ENCODE measurements at regions not wholly inside any gene's neighbourhood (a gene's known extent, or its start where the extent isn't known, plus 50 kb on each side); places are given as distances from the start of the nearest gene placed in this dataset.

DNA sequence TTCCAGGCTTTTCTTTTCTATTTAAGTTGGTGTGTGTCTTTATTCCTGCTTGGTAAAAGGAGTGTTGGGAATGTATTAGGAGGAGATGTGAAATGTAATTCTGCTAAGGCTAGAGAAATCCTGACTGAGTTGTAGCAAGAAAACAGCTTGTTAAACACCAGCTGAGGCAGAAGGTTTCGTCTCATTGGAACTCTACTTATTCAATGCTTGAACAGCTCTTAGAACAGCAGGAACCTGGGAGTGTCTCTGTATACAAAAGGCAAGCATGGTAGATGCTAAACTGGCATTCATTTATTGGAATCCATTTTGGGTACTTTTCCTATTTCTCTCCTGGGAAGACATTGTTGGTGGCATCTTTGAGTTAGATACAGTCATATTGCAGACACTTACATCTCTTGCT, 280.9 kb downstream of the HRH4 start:
- DNase-seq, result no peak

DNA sequence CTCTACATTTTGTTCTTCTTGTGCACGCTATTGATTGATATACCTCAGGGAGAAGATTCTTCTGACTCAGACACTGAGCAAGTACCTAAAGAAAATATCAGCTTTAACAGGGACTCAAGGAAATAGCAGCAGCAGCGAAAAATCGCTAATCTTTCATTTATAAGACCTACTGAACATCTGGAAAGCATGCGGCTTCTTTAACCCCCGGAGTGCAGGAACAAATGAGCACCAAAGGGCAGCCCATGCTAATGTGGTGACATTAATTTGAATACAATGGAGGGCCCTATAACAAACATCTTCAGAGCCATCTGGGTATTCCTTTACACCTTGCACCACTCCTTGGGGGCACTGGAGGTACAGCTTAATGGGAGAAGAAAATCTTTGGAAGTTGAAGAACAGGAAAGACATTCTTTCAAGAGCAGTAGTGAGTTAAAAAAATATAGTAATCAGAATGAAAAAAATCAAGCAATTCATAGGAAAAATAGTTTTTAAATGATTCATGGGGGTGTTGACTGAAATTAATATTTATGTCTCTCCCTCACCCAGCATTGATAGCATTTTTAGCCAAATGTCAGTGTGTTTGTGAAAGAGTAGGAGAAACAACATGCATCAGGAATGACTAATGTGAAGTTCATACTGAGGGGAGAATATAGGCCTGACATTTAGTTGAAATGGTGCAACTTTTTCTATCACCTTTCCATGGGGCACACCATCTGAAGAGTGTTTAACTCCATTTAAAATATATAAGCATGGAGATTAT, 281.7 kb downstream of the HRH4 start:
- DNase-seq, result no peak

DNA sequence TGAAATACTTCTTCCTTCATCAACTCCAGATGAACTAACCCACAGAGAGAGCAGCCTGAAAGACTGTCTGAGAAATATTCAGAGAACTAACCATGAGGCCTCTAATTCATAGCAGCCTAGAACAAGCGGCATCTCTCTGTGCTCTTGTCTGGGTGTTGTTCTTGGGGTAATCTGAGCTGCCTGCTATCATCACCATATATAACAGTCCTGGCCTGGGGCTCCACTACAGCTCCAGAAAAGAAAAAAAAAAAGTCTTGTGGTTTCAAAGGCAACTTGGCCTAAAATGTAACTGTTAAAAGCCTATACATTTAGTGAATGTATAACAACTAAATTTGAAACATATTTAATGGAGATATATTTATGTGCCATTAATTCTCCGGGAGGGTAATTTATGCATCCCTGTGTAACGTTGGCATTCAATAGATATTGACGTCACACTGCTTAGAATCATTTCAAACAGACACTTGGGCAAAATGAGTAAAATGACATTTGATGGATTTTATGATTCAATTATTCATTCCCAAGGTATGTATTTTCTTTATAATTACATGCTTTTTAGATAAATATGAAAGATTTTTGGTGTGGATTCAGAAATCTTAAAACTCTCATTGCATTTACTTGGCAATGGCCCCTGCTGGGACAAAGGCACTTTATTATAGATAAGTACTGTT, 294.3 kb downstream of the HRH4 start:
- no peak for DNase-seq

DNA sequence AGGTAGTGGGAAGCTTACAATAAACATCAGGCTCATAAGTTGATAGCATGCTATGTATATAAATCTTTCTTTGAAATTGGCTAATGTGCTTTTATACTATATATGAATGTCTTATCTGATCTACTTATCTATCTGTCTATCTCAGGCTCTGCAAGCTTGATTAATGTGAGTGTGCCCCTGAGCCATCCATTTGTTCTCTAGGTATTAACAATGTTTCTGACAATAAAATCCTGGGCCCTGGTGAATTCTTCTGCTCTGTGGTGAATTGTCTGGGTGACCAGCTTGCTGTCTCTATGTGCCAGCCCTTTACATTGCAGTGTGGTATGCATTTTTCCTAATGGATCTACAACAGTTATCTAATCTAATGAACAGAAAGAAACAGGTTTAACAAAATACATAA, 295.9 kb downstream of the HRH4 start:
- no peak for DNase-seq

DNA sequence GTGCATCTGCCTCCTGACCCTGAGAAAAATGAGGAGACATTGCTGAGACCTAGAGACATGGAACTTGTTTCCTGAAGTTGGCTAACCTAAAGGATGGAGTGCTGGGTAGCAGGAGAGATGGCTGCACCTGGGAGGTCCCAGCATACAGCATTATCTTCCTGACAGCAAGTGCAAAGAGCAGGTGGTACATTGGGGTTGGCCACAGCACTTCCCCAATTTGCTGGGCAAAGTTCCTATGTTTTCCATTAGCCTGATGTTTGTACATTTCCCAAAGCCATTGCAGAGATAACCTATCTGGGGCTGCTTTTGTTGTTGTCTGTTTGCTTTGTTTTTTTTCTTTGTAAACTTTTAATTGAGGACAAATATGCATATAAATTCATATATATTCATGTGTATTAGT, 296.7 kb downstream of the HRH4 start:
- DNase-seq, result no peak

DNA sequence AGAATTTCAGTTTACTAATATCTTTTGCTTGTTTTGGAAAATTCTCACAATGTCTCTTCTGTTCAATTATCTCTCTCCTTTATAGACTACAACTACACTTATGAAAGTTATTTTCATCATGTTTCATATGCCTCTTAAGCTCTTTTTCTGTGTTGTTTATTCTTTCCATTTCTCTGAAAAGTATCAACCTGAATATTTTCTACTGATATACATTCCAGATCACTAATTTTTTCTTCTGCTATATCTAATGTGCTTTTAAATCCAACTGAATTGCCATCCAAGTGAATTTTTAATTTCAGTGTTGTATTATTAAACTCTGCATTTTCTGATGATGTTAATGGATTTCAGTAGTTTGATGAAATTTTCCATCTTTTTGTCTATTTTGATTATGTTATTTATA, 301.3 kb downstream of the HRH4 start:
- DNase-seq, result no peak

DNA sequence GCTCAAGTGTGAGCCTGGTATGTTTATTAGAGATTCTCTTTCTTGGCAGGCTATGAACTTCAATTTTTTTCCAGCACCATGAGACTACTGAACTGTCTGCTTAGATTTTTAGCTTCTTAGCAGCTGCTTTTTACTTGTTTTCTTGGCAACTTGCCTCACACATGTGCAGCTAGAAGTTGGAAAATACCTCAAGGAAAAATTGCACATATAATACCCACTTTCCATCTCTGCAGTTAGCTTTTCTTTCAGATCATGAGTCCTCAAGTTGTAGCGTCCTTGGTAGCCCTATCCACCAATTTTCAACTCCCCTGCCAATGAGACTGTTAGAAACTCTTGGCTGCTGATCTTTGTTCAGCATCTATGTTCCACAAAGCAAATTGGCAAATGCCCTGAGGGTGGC, 302.1 kb downstream of the HRH4 start:
- DNase-seq, result no peak

DNA sequence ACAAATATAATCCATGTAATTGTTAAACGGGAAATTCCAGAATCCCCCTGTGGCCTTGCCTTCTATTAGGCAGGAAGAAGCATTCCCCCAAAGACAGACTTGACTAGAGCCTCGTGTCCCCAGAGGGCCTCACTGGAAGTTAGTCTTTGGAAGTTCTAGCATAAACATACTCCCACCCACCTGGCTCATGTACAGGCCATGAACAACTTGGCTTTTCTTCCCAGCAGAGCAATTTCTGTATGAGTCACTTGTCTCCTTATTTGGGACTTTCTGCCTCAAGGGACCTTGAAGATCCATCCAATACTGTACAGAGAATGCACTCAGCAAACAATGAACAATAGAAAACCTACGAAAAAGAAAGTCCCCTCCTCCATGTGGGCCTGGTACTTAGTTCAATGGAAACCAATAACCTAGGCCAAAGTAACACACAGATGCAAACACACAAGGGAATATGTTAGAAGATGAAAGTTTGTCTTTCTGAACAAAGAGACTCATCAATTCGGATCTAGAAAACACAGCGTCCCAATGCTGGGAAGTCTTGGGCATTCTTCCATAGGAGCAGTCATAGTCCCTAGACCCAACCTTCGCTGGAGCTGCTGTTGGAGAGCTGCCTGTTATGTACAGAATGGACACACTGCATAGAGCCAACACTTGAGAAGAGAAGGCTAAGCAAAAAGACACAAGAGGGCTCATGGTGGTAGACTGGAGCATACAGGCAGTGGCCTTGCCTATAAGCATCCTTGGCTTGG, 303.5 kb downstream of the HRH4 start:
- no peak for DNase-seq

DNA sequence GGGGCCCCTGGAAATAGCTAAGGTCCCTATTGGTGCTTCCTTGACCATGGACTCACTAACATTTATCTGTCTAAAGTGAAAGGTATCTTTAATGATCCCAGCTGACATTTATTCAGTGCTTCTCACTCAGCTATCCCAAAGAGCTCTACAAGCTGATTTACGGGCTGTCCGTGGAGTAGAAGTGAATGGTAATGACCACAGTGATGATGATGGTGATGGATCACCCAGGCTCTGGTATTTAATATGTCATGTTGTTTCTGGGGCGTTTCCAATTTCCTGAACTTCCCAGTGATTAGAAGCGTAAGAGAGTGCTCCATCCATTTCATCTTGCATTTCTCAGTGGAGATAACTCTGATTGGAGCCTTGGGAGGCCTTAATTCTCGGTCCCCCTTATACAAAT, 304.3 kb downstream of the HRH4 start:
- no peak for DNase-seq

DNA sequence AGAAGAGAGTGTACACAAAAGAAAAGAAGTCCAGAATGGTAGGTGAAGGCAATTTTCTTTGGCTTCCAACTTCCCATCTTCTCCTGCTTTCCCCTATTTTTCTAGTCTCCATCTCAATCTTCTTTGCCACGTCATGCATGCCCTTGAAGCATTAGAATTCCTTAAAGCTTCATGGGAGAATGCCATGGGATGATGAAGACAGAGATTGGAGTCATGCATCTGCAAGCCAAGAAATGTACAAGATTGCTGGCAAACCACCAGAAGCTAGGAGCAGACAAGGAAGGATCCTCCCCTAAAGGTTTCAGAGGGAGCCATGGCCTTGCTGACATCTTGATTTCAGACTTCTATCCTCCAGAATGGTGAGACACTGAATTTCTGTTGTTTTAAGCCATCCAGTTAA, 305.9 kb downstream of the HRH4 start:
- no peak for DNase-seq

DNA sequence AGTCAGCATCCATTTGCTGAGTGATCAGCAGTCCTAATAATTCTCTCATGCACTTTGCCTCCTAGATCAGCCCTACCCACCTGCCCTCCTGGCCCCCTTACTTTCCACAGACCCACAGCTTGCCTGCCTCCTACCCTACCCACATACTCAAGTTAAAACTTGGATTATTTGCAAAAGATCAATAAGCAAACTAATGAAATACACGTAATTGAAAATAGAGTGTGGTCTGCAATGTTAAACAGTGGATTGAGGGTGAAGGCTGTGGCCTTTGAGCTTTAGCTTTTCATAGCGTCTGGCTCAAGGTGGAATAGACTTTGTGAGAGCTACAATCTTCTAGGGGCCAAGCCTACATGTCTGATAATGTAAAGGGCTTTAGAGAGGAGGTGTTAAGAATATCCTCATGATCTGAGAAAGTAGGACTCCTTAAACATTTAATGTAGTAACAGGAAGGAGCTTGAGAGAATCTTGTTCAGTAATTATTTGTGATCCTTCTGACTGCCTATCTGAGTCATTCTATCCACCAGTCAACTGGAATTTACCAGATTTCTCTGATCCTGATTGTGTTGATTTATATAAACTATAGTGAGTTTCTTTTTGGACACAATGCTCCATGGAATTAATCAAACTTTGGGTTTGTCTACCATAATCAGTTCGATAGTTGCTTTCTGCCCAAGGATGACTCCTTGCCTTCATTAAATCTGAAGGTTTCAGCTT, 310.0 kb downstream of the HRH4 start:
- DNase-seq, result no peak

DNA sequence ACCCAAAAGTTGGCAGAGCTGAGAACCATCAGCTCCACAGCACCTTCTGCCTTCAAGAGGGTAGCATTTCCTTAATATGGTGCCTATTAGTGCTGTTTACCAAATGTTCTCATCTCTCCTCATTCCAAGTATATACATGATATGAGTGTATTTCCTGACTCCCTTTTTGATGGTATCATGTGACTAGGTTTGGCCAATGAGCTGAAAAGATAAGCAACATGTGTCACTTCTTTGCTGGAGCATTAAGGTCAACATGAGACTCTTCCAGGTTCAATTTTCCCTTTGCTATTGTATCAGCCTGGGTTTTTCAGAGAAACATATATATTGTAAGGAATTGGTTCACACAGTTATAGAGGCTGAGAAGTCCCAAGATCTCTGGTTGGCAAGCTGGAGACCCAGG, 310.9 kb downstream of the HRH4 start:
- DNase-seq, result no peak

DNA sequence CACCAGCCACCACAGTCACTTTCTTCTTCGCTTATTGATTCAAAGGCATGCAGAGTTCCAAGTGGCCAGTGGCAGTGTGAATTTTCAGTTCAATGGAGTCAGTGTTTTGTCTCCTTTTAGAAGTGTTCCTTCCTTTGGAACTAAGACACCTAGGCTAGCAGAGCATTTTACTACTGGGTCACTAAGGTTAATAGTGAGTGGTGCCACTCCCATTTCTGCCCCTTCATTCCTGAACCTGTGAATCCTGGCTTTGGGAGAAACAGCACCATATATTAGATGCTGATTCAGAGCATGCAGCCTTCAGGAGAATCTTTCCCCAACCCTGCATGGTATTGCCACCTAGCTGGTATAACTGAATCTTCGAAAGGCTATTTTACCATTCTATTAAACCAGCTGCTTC, 312.7 kb downstream of the HRH4 start:
- DNase-seq, result no peak

DNA sequence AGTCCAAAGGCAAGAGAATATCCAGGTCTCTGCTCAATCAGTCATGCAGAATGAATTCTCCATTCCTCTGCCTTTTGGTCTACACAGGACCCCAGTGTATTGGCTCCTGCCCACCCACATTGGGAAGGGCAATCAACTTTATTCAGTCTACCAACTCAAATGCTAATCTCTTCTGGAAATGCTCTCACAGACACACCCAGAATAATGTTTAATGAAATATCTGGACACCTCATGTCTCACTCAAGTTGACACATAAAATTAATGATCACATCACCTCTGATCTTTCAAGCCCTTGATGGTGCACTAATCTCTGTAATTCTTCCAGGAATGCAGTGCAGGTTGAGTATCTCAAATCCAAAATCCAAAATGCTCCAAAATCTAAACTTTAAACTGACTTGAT, 315.6 kb downstream of the HRH4 start:
- no peak for DNase-seq

DNA sequence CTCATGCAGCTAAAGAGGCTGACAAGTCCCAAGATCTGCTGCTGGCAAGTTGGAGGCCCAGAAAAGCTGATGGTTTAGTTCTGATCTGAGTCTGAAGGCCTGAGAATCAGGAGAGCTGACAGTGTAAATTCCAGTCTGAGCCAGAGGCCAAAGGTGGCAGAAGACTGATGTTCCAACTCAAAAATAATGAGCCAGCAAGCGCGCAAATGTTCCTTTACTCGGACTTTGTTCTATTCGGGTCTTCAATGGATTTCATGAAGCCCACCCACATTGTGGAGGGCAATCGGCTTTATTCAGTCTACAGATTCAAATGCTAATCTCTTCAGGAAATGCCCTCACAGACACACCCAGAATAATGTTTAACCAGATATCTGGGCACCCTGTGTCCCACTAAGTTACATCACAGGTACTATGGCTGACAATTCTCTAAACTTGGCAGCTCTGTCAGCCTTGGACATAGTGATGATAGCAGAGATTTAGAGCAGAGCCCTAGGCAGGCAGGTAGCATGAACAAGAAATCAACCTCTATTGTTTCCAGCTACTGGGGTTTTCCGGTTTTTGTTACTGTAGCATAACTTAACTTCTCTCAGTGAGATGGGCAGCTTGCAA, 318.5 kb downstream of the HRH4 start:
- DNase-seq, result no peak

DNA sequence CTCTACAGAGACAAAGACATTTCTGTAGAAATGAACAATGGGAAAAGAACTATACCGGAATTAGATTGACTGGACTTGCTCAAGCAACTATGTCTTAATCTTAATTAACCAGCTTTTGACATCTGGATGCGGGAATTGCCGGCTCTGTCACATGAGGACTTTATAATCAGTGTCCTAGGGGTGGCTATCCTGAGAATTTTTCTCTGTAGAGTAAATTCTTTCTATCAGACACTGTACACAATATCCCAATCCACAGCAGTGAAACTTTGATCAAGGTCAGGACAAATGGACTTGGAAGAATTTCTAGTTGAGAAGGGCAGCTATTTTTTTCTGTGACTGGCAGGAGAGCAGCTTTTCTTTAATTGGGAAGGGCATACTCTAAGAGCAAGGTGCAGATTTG, 322.1 kb downstream of the HRH4 start:
- no peak for DNase-seq

DNA sequence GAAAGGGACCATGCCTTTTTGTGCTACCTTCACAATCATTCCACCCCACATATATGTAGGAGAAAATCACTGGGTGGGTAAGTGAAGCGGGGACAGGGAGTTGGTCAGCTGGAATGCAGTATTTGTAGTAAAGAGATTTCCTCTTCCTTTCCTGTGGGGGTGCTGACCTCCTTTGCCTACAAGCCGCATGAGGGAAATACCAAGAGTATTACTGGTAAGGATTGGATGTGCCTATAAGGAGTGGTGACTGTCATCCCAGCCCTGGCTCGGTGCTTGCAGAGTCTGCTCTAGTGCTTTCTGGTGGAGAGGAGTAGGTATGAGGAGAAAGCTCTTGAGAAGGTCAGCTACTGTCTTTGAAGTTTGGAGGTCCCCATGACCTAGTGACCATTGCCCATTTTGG, 324.6 kb downstream of the HRH4 start:
- no peak for DNase-seq

DNA sequence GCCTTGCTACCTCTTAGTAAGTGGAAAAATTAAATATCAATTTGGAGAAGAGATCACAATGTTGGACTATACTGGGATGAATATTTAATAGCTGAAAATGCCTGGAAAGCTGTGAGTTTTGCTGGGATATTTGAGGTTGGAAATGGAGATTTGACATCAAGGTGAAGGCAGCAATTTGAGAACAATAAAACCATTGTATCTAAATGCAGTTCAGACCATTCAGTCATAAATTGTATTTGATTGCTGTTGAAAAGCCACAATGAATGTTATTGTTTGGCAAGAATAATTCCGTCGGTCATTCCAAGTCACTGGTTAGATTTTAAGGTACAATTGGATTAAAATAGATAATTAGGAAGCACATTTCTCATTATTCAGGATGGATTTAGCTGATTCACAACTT, 325.6 kb downstream of the HRH4 start:
- DNase-seq, result no peak

DNA sequence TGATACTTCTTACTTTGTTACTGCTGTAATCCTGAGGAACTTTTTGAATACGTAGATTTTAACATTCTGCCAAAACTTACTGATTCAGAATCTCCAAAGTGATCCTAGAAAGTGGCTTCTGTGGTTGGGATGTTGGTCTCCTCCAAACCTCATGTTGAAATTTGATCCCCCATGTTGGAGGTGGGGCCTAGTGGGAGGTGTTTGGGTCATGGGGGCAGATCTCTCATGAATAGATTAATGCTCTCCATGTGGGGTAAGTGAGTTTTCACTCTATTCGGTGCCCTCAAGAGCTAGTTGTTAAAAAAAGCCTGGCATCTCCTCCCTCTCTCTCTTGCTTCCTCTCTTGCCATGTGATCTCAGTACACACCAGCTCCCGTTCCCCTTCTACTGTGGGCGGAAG, 329.9 kb downstream of the HRH4 start:
- DNase-seq, result no peak

DNA sequence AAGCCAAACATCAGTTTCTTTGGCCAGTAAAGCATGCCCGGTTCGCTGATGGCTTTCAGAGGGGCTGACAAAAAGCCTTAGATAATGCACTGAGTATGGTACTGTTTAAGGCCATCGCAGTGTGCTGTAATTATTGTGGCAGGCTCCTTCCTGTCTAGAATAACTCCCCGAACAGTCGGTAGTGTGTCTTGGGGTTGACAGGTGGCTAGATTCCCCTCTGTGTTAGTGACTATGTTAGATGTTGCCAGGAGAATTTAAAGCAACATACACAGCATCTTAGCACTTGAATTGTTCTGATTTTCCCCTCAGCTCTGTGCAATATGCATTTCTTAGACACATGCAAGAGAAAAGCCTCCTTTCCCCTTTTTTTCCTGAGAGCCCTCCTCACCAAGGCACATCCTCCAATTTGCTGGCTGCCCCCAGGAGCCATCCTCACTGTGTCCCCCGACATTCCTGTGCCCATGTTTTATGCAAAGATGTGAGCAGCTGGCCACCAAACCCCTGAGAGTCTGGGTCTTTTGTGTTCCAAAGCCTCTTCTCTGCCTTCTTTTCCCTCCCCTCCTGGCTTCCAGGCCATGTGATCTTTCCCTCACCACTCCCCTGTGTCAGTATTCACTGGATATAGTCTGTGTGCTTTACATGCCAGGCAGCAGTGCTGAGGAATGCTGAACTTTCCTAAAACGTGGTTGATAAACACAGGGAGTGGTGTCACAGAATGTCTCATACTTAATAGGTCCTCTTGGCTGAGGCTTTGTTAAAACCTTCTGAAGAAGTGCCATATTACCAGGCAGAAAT, 331.5 kb downstream of the HRH4 start:
- DNase-seq, result no peak

DNA sequence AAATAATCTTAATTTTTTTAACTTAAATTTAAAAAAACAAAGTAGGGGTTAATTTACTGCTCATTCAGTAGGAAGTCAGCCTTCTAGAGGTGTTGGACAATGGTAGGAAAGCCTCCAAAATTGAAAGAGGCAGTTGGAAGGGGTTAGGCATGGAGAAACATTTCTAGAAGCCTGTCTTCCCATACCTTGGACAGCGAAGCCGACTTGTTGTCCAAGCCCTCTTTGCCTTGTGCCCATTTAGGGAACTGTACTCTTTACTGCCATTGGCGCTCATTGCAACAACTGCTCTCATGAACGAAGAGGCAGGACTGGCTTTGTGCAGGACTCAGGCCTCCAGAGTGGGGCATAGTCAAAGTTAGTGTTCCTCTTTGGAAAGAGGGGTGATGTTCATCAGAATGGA, 333.3 kb downstream of the HRH4 start:
- DNase-seq, result no peak

DNA sequence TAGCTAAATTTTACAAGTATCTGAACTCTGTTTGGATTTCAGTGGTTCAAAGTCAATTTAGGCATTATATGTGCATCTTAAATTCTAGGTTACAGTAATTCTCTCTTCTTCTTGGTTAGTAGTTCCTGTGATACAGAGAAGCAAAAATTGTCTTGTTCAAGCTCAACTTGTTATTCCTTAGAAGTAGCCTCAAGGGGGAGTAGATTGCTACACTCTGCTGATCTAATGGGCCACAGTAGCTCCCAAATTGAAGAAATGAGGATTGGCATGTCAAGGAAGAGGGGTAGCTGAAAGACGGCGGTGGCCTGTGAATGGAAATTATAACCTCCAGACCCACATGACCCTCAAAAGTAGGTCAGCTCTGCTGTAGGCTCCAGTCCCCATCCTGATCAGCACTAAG, 334.7 kb downstream of the HRH4 start:
- no peak for DNase-seq

Measured in MV-4-11 (cell line).